Heart left ventricle (tissue), 13 donors: ENCODE measurements at regions not wholly inside any gene's neighbourhood (a gene's known extent, or its start where the extent isn't known, plus 50 kb on each side); places are given as distances from the start of the nearest gene placed in this dataset.

Experiments used
- POLR2A ChIP-seq, 2 donors: fragments of 450-650 bp; IDR thresholded peaks; one replicate each; pipeline ENCODE4 v1.6.1; 2017; ENCODE audit warnings: antibody characterized with exemption in 2 of 2, mild to moderate bottlenecking in 2 of 2, moderate library complexity in 2 of 2
- TF ChIP-seq, protein P1 (sequence below), 12 donors: fragments of 200-600 bp; sonication (generic) in 4 of 12; IDR thresholded peaks; one replicate each; pipeline versions ENCODE4 v1.5.0 to v1.8.0; 2018 to 2022; ENCODE audit warnings: antibody characterized with exemption in 12 of 12, mild to moderate bottlenecking in 5 of 12
- donor health status: ischemic (EF 13 %, LVEDD 7.1; RV severe dilation, severe dysfunction).
- donor health status: DM: no; HTN: yes; CAD: no.
- donor health status: DM: no; HTN: no; CAD: no.
- donor health status: ischemic (EF 25% LVEDD 6.9; RV normal size, moderate dysfunction).
- donor health status: ischemic (EF 25% LVEDD 5.7; RV mildly dilated, moderate dysfunction).
- donor health status: ischemic (EF 35%, LVEDD 5.7; RV mildly dilated, moderate dysfunction).
- donor health status: nonischemic (EF 11% LVEDD 7.7; RV severe dilation, severe dysfunction).
- donor health status: DM: yes; HTN: yes; CAD: no.
- donor health status: PGD.
- donor health status: ischemic (EF 29% LVEDD 5.4; RV normal size, mild dysfunction).
- donor health status: nonischemic (EF 23%, LVEDD 6.1; RV moderate dilation, normal function).

GRCh38 chr16:86410081-86410480, 100.2 kb upstream of the FOXF1 start:
- TF ChIP-seq, protein P1, sequence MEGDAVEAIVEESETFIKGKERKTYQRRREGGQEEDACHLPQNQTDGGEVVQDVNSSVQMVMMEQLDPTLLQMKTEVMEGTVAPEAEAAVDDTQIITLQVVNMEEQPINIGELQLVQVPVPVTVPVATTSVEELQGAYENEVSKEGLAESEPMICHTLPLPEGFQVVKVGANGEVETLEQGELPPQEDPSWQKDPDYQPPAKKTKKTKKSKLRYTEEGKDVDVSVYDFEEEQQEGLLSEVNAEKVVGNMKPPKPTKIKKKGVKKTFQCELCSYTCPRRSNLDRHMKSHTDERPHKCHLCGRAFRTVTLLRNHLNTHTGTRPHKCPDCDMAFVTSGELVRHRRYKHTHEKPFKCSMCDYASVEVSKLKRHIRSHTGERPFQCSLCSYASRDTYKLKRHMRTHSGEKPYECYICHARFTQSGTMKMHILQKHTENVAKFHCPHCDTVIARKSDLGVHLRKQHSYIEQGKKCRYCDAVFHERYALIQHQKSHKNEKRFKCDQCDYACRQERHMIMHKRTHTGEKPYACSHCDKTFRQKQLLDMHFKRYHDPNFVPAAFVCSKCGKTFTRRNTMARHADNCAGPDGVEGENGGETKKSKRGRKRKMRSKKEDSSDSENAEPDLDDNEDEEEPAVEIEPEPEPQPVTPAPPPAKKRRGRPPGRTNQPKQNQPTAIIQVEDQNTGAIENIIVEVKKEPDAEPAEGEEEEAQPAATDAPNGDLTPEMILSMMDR (IDR thresholded peaks at IDR 0.05): no peak
- no peak for TF ChIP-seq POLR2A (IDR thresholded peaks at IDR 0.05)
